NCI-H82 treated with DMSO at 0.1 percent for 48 hours (cell line): ENCODE measurements at regions not wholly inside any gene's neighbourhood (a gene's known extent, or its start where the extent isn't known, plus 50 kb on each side); places are given as distances from the start of the nearest gene placed in this dataset.

Experiments
- DNase-seq: peaks from one replicate; lab custom pipeline; 2025; ENCODE audit not compliant: unreplicated experiment; lab: John Stamatoyannopoulos, UW

DNA sequence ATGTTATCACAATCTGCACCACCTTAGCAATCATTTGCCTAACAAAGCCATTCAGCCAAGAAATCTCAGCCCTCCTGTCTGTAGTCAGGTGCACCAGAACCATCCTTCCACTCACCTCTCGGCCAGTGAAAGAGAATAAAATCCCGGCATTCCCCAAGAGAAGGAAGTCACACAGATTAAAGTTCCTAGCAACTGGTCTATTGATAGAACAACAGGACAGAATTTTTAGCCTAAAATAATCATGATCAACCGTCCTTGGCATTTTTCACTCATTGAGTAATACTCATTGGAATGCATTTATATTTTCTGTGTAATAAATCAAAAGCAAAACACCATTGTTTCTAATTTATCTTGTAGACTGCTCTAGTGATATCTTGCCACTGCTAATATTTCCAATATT, 85.7 kb upstream of the CDH4 start:
- no peak for DNase-seq

DNA sequence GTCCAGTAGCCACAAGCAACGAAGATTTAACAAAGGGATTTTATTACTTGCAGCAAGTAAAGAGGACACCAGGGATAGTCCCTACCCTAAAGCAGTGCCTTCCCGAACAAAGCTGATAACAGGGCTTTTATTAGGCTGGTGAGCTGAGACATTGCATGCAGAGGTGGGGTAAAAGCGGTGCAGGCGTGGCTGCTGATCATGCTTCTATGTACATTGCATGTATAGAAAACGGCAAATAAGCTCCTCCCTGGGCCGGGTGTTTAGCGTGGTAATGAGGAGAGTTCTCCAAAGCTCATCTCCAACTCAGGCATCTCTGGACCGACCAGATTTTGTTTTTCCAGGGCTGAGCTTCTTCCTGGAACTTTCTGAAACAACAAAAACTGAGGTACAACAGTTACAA, 83.5 kb upstream of the CDH4 start:
- DNase-seq = no peak

DNA sequence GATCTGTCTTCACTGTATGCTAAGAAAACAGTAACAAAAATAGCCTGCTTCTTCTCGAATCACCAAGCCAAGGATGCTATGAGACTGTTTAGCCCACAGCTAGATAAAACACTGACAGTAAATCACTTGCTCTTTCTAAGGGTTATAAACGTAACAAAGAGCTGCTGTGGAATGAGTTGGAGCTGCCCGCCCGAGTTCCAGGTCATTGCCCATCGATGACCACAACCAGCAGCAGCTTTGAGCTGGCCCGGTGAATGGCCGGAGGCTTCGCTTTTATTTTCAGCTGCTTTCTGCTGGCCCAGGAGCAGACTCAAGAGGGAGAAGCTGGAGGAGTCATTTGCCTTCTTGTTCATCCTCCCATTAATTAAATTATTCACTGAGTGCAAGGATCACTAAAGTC, 82.2 kb upstream of the CDH4 start:
- DNase-seq = no peak

DNA sequence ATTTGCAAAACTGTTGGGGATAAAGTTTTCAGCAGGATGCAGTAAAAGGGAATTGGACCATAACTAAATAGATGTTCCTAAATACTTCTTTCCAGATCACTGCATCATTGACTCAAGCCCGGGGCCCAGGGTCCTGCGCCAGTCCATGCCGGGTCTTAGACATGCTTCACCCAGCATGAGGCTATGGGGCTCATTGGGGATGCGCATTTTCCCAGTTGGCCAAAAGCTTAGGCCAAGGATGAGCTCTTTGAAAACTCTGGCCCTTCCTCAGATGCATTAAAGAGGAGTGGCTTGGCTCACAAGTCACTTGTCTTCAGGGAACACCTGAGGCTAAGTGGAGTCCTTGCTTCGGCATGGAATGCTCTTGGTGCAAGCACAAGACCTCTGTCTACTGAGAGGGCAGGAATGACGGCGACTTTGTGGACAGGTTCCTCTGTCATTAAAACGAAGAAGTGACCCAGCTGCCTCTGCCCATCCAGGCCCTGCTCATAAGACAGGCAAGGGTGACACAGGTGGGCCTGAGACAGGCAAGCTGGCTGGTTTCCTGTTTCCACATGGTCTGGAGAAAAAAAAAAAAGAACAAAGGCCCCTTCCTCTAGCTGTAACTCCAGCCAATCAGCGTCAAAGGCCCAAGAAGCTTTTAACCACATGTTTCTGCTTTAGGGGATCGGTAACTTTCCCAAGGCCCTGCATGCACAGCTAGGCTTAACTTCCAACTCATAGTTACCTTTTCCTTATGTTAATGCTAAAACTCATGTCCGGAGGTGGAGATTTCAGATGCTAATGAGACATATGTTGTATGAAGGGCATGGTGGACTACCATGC, 81.4 kb upstream of the CDH4 start:
- no peak for DNase-seq

DNA sequence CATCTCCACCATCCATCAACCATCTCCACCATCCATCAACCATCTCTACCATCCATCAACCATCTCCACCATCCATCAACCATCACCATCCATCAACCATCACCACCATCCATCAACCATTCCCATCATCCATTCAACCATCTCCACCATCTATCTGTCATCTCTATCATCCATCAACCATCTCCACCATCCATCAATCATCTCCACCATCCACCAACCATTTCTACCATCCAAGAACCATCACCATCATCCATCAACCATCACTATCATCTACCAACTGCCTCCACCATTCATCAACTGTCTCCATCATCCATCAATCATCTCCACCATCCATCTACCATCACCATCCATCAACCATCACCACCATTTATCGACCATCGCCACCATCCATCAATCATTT, 78.8 kb upstream of the CDH4 start:
- DNase-seq = no peak

DNA sequence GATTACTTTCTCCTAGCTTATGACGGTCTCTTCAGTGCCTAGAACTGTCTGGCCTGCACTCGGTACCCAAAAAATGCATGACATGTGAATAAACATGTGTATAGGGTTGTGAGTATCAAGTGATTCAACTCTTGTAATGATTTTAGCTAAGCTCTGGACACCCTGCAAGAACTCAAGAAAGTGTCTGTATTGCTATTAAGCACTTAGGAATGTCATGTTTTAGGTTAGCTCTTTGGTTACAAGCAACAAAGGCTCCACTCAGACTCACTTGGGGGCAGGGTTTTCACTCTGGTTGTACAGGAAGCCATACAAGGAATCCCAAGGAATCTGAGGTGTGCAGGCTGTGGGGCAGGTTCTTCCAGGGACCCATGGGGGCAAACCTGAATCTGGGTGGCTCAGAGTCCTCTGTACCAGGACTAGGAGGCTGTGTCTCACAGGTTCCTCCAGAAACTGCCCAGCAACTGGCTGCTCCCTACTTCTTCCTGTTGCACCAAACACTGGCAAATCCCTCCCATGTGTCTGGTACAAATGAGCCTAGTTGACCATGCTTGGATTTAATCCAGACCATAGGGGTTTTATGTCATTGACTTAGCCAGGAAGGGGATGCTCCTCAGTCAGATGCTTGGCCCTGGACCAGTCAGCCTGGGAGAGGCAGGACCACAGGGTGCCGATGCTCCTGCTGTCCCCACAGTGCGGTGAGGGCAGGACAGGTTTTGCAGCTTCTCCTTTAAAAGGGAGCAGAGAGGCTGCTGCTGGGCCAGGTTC, 77.9 kb upstream of the CDH4 start:
- no peak for DNase-seq

DNA sequence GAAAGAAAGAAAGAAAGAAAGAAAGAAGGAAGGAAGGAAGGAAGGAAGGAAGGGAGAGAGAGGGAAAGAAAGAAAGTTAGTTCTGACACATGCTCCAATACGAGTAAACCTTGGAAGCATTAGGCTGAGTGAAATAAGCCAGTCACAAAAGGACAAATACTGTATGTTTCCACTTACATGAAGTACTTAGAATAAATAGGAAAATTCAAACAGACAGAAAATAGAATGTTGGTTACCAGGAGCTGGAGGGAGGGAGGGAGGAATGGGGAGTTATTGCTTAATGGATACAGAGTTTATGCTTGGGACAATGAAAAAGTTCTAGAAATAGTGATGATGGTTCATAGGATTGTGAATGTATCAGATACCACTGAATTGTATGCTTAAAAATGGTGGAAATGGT, 75.2 kb upstream of the CDH4 start:
- DNase-seq = no peak

DNA sequence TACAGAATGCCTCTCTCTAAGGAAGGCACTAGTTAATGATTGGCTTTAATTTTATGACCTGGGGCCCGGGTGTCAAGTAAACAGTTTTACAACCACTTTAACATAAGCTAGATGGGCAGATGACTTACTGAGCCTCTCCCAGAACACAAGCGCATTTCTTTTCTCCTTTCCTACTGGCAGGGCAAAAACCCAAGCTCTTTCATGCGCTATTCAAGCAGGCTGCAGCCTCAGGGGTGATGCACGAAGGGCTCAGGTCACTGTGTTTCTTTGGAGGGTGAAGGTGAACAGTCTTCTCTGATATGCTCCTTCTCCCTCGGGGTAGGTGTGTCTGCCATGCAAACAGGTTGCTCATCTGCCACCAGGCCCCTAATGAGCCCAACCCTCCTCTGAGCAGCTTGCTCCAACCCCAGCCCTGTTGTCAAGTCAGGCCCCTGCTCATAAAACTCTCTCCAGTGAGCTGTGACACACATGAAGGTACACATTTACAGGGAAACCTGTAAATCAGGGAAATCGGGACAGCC, 73.5 kb upstream of the CDH4 start:
- DNase-seq = no peak

DNA sequence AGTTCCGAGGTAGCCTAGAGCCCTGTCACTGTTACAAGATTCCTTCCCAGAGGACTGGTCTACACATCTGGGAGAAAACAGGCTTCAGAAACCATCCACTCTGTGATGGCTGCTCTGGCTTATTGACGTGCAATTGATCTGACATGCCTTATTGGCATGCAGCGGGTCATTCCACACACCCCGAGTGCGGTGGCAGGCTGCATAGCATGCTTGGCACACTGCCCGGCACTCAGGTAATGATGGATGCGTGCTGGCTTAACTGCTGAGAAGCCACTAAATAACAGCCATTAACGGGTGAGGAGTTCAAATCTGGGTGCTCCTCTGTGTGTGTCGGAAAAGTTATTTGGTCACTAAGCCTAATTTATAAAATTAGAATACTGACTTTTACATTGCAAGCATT, 67.9 kb upstream of the CDH4 start:
- DNase-seq = no peak

DNA sequence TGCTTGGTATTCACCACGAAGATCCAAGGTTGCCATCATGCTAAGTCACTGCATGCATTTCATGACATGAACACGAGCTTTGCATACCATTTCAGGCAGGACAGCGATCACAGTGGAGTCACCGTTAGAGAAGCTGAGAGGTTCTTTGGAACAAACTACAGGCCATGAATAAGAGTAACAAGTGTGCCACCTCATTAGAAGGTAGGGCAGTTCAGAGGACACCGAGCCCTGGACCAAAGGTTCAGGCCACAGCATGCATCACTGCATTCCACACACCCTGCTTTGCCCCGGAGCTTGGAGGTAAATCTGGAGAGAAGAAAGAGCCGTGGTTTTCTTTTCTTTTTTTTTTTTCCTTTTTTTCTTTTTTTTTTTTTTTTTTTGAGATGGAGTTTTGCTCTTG, 66.9 kb upstream of the CDH4 start:
- no peak for DNase-seq

DNA sequence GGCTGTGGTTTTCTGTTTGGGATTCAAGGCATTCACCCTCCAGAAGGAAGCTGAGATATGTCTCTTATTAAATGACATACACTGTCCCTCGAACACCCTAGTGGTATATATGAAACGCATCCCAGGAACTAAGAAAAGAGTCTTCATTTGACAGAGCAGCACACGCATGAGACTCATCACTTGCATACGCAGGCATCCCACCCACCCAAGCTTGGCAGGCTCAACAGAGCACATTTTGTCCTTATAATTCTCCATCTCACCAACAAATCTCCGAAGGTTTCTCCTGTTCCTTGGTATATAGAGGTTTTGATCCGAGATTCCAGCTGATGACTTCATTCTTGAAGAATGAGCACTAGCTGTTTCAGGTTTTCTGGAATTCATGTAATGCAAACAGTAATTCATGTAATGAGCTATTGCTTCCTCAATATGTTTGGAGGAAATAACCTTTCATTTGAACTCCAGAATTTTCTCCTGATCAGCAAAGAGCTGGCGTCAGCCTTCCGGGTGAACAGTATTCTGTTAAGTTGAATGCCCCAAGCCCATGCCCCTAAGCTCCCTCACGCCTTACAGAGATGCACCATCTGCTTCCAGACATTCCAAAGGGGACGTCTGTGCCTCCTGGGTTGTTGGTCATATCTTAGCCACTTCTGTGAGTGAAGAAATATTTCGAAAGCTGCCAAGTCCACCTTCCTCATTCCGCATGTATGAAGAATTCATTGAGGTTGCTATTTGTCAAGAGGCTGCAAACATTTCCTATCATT, 66.0 kb upstream of the CDH4 start:
- no peak for DNase-seq

DNA sequence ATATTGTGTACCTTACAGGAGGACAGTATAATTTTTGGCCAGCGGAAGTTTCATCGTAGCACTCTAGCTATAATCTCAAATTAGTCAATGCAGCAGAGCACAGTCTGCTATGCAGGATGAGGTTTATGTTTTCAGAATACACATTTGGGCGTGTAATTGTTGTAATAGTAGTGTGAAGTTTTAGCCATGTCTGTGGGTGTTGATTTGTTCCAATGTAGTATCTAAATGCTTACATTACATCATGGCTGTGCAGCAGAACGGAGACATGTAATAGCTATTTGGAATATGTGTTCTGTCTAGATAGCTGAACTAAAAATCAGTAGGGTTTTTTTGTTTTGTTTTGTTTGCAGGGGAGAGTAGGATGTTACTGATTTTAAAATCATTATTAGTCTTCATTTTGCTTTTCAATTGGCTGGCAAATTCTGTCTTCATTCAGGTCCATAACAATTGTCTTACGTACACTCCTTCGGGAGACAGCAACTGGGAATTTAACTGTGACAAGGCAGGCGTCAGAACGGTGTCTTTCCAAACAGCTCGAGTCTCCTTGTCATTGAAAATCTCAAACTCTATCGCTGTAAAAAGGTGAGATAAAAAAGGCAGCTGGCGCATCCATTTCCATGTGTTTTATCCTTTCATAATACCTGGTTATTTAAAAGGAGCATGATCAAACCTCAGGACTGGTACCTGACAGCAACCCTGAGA, 65.1 kb upstream of the CDH4 start:
- no peak for DNase-seq

DNA sequence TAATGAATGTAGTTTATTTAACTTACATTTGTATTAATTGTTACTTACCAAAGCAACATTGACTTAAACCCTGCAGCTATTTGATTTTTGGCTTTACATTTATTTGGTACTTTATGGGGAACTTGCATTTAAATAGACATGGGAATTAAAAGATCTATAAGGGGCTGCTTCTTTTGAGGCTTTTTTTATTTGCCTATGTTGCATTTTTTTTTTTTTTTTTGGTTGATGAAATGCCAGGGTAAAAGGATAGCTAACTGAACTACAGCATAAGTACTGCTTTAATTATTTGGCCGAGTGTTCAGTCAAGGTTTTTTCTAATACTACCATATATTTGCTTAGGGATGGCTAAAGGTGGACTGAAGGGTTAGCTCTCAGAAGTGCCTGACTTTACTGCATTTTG, 62.5 kb upstream of the CDH4 start:
- DNase-seq = no peak

DNA sequence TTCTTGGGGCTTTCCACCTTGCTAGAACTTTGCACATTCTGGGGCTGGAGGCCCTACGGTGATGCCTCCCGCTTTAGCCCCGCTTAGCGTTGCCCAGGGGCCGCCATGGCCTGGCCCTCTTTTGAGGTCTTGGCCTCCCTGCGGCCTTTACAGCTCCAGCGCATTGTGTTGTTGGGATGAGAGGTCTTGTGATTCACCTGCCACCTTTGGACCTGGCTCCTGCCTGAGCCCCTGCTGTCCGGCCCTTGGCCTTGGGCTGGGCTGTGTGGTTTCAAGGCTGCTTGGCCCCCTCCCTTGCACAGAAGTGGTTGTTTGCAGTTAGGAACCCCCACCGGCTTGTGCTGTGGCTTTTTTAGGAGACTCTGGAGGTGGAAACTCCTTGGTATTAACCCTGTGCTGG, 61.0 kb upstream of the CDH4 start:
- DNase-seq = no peak

DNA sequence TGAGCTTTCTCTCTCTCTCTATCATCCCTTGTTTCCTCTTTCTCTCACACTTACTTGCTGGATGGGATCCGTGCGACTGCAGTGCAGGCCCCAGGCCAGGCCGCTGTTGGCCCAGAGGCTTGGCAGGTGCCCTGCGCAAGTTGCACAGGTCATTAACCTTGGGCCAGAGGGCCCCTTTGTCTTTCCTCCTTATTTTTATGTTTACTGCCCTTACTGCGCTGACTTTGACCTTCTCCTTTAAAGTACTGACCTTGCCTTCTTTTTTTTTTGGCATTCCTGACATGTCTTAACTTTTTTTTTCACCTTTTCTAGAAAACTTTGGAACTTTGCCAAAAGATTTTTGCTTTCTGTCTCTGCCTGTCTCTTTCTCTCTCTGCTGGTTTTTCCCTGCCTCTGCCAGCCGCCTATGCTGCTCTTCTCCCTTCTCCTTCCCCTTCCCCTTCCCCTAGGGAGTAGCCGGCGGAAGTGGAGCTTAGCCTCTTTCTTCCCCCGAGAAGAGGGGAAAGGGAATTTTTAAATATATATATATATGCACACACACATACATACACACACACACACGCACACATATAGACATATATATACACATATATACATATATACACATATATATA, 59.6 kb upstream of the CDH4 start:
- DNase-seq = no peak

DNA sequence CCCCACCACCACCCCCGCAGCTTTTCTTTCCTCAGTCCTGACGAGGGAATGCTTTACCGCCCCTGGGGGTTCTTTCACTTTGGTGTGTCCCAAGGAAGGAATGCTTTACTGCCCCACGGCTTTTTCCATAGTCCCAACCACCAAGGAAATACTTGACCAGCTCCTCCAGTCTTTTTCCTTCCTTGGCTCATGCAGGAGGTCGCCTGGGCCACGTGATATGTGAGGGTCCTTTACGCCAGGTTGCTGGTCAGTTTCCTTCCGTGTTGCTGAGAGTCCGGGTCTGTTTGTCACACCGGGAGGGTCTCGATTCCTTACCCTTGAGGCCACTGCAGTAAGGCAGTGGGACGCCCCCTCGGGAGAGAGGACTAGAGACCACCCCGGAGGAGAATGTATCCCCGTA, 58.9 kb upstream of the CDH4 start:
- no peak for DNase-seq
